ENCODE measurements at regions not wholly inside any gene's neighbourhood (a gene's known extent, or its start where the extent isn't known, plus 50 kb on each side); places are given as distances from the start of the nearest gene placed in this dataset.

- Histone ChIP-seq H3K9ac (no peak overlapping the region), H3K4me1 (peaks cover 0 to 12% (median 0%) of the 10 kb centered on the region in 10 experiments; a peak in 4 of 20 replicates), H4K20me1 (no peaks in the 10 kb centered on the region), H3K9me3 (replicated peaks in 1 of 11) (no peaks in the 10 kb centered on the region), H3K27me3 (no peaks in the 10 kb centered on the region), H3K27ac (no peak overlapping the region), H3K4me2 (no peak overlapping the region; a peak in 1 of 22 replicates), H3K4me3 (no peak overlapping the region), H3K36me3 (no peaks in the 10 kb centered on the region)
- no peak for TF ChIP-seq Cebpa-rat (IDR thresholded peaks at IDR 0.05)
Measured at GRCh38 chr13:79663435-79663834, 182.5 kb downstream of the NDFIP2 start.

GRCh38 chr13:79662882-79663281 lies 181.9 kb downstream of the NDFIP2 start:
- Histone ChIP-seq H3K27me3 (no peaks in the 10 kb centered on the region), H3K4me2 (no peak overlapping the region; a peak in 1 of 22 replicates), H3K27ac (no peak overlapping the region), H4K20me1 (no peaks in the 10 kb centered on the region), H3K9ac (no peak overlapping the region), H3K4me1 (peaks cover 0 to 12% (median 0%) of the 10 kb centered on the region in 10 experiments; a peak in 4 of 20 replicates), H3K9me3 (replicated peaks in 1 of 11) (no peaks in the 10 kb centered on the region), H3K36me3 (no peaks in the 10 kb centered on the region), H3K4me3 (no peak overlapping the region)
- no peak for TF ChIP-seq Cebpa-rat (IDR thresholded peaks at IDR 0.05)

- Histone ChIP-seq H3K4me2 (no peak overlapping the region), H3K4me1 (peaks cover 0 to 12% (median 0%) of the 10 kb centered on the region in 10 experiments; a peak in 4 of 20 replicates), H3K9me3 (replicated peaks in 1 of 11) (no peaks in the 10 kb centered on the region), H3K9ac (no peak overlapping the region), H3K36me3 (no peaks in the 10 kb centered on the region), H3K27ac (no peak overlapping the region), H4K20me1 (no peaks in the 10 kb centered on the region), H3K4me3 (no peak overlapping the region), H3K27me3 (no peaks in the 10 kb centered on the region)
- TF ChIP-seq Cebpa-rat (IDR thresholded peaks at IDR 0.05): no peak
Measured at GRCh38 chr13:79660361-79660760, 179.4 kb downstream of the NDFIP2 start.

- Histone ChIP-seq H3K9me3 (replicated peaks in 1 of 11) (no peaks in the 10 kb centered on the region), H3K27me3 (no peaks in the 10 kb centered on the region), H3K9ac (no peak overlapping the region), H3K4me2 (no peak overlapping the region), H3K4me3 (no peak overlapping the region), H3K36me3 (no peaks in the 10 kb centered on the region), H3K4me1 (peaks cover 0 to 12% (median 0%) of the 10 kb centered on the region in 10 experiments; a peak in 4 of 20 replicates), H3K27ac (no peak overlapping the region), H4K20me1 (no peaks in the 10 kb centered on the region)
- no peak for TF ChIP-seq Cebpa-rat (IDR thresholded peaks at IDR 0.05)
Measured at GRCh38 chr13:79659121-79659521, 178.2 kb downstream of the NDFIP2 start.

GRCh38 chr13:79658333-79658975 lies 177.5 kb downstream of the NDFIP2 start:
- H3K27ac ChIP-seq: no peak overlapping the region

GRCh38 chr13:79655509-79655908 lies 174.6 kb downstream of the NDFIP2 start:
- no peak overlapping the region for H3K4me2 ChIP-seq
- no peak overlapping the region for H3K4me3 ChIP-seq
- TF ChIP-seq Cebpa-rat (IDR thresholded peaks at IDR 0.05): no peak
- H3K4me1 ChIP-seq: no peaks in the 10 kb centered on the region
- H3K9me3 ChIP-seq (replicated peaks in 1 of 11): no peaks in the 10 kb centered on the region
- no peaks in the 10 kb centered on the region for H3K27me3 ChIP-seq
- no peaks in the 10 kb centered on the region for H4K20me1 ChIP-seq
- H3K9ac ChIP-seq: no peak overlapping the region
- H3K27ac ChIP-seq: no peak overlapping the region
- no peaks in the 10 kb centered on the region for H3K36me3 ChIP-seq

More at GRCh38 chr13:79658333-79658975, 177.5 kb downstream of the NDFIP2 start:
- peaks cover 0 to 7% (median 0%) of the 10 kb centered on the region in 10 experiments; a peak in 4 of 20 replicates for H3K4me1 ChIP-seq
- H3K27me3 ChIP-seq: no peaks in the 10 kb centered on the region
- H4K20me1 ChIP-seq: no peaks in the 10 kb centered on the region
- no peak overlapping the region for H3K9ac ChIP-seq
- H3K9me3 ChIP-seq (replicated peaks in 1 of 11): no peaks in the 10 kb centered on the region
- H3K36me3 ChIP-seq: no peaks in the 10 kb centered on the region
- TF ChIP-seq Cebpa-rat (IDR thresholded peaks at IDR 0.05): no peak
- no peak overlapping the region for H3K4me2 ChIP-seq
- no peak overlapping the region for H3K4me3 ChIP-seq

GRCh38 chr13:79654520-79654919 lies 173.6 kb downstream of the NDFIP2 start:
- Histone ChIP-seq H3K36me3 (no peaks in the 10 kb centered on the region), H4K20me1 (no peaks in the 10 kb centered on the region), H3K4me1 (no peaks in the 10 kb centered on the region), H3K4me2 (no peak overlapping the region), H3K27me3 (no peaks in the 10 kb centered on the region), H3K4me3 (no peak overlapping the region), H3K27ac (no peak overlapping the region), H3K9me3 (replicated peaks in 1 of 11) (no peaks in the 10 kb centered on the region), H3K9ac (no peak overlapping the region)
- no peak for TF ChIP-seq Cebpa-rat (IDR thresholded peaks at IDR 0.05)

- Histone ChIP-seq H3K4me3 (no peak overlapping the region), H3K36me3 (no peaks in the 10 kb centered on the region), H3K27me3 (no peaks in the 10 kb centered on the region), H3K4me1 (no peaks in the 10 kb centered on the region), H3K9me3 (replicated peaks in 1 of 11) (no peaks in the 10 kb centered on the region), H3K9ac (no peak overlapping the region), H4K20me1 (no peaks in the 10 kb centered on the region), H3K4me2 (no peak overlapping the region), H3K27ac (no peak overlapping the region)
- TF ChIP-seq Cebpa-rat (IDR thresholded peaks at IDR 0.05): no peak
Measured at GRCh38 chr13:79650688-79651087, 169.7 kb downstream of the NDFIP2 start.

GRCh38 chr13:79648191-79648590 lies 167.2 kb downstream of the NDFIP2 start:
- H3K4me3 ChIP-seq: no peak overlapping the region
- no peaks in the 10 kb centered on the region for H3K9me3 ChIP-seq (replicated peaks in 1 of 11)
- H3K36me3 ChIP-seq: no peaks in the 10 kb centered on the region
- no peaks in the 10 kb centered on the region for H4K20me1 ChIP-seq
- TF ChIP-seq Cebpa-rat (IDR thresholded peaks at IDR 0.05): no peak
- H3K4me2 ChIP-seq: no peak overlapping the region
- no peaks in the 10 kb centered on the region for H3K27me3 ChIP-seq
- H3K4me1 ChIP-seq: no peaks in the 10 kb centered on the region
- H3K9ac ChIP-seq: no peak overlapping the region
- no peak overlapping the region for H3K27ac ChIP-seq

GRCh38 chr13:79647533-79647932 lies 166.6 kb downstream of the NDFIP2 start:
- TF ChIP-seq Cebpa-rat (IDR thresholded peaks at IDR 0.05): no peak
- Histone ChIP-seq H3K27me3 (no peaks in the 10 kb centered on the region), H4K20me1 (no peaks in the 10 kb centered on the region), H3K4me1 (no peaks in the 10 kb centered on the region), H3K9me3 (replicated peaks in 1 of 11) (no peaks in the 10 kb centered on the region), H3K36me3 (no peaks in the 10 kb centered on the region), H3K4me2 (no peak overlapping the region), H3K9ac (no peak overlapping the region), H3K27ac (no peak overlapping the region), H3K4me3 (no peak overlapping the region)

Data from BLaER1 treated with 17β-estradiol and CSF1 and Interleukin-3, amounts not matched to agents 10 nM and 100 nM (cell line).